K562 (cell line): ENCODE measurements at regions not wholly inside any gene's neighbourhood (a gene's known extent, or its start where the extent isn't known, plus 50 kb on each side); places are given as distances from the start of the nearest gene placed in this dataset.

Experiments
- ATAC-seq: fragments of 200-7000 bp; cut with Tn5 transposase; 3 replicates; pipeline ENCODE4 v1.9.1; 2020; ENCODE audit warnings: moderate library complexity
- BruUV-seq: library from RNA; stranded (reverse); fragments of 400-500 nt; replicated peaks from 2 replicates; lab custom pipeline; 2021; lab: Mats Ljungman, UMichigan
- CTCF ChIA-PET: fragments of 300-600 bp; formaldehyde crosslinking; extraction: SDS; loops from one replicate; lab custom pipeline; 2021; ENCODE audit warnings: low intra/inter-chr PET ratio; lab: Yijun Ruan, JAX
- POLR2A ChIA-PET: fragments of 300-600, 350-650 bp; sonication (Branson Sonifier 250); formaldehyde crosslinking; extraction: SDS; loops from one replicate; lab custom pipeline; 2021; ENCODE audit warnings: antibody characterized with exemption, inconsistent platforms; lab: Yijun Ruan, JAX
- DNase-seq, 4 experiments: peaks; one replicate each; pipeline versions ENCODE4 v3.0.0 to v3.0.0-alpha.2; 2011 to 2018; ENCODE audit warnings: low spot score in 3 of 4, mixed read lengths in 3 of 4; ENCODE audit errors: extremely low read depth in 1 of 4
- FAIRE-seq: peaks from 2 replicates; lab custom pipeline; 2011; peaks lifted over from hg19 to GRCh38; lab: Jason Lieb, UNC
- H2AFZ ChIP-seq: 2 replicates; pipeline ENCODE4 v1.6.0; 2011; ENCODE audit warnings: low read depth, low read length, control low read depth, inconsistent platforms
- H3K27ac ChIP-seq: fragments of 200-600 bp; 3 replicates; pipeline ENCODE4 v1.8.0; 2011; ENCODE audit warnings: low read depth, mild to moderate bottlenecking, control low read depth, inconsistent platforms, low read length, moderate library complexity, mixed read lengths; ENCODE audit errors: extremely low read depth
- H3K27me3 ChIP-seq, 2 experiments: fragments of 300-600 bp in 1 of 2; 2 replicates in 1 of 2; 3 replicates in 1 of 2; pipeline versions ENCODE4 v1.6.0 to v1.8.0; 2011; ENCODE audit warnings: inconsistent platforms in 2 of 2, low read length in 2 of 2, mild to moderate bottlenecking in 1 of 2, mixed read lengths in 1 of 2, moderate library complexity in 1 of 2; ENCODE audit not compliant: control insufficient read depth in 2 of 2, insufficient read depth in 2 of 2
- H3K36me3 ChIP-seq: fragments of 300-600 bp; 3 replicates; pipeline ENCODE4 v1.8.0; 2011; ENCODE audit warnings: mild to moderate bottlenecking, low read length, inconsistent platforms; ENCODE audit not compliant: control insufficient read depth, insufficient read depth
- H3K4me1 ChIP-seq, 2 experiments: fragments of 200-600 bp in 1 of 2; replicated peaks in 1 of 2; 2 replicates in 1 of 2; 3 replicates in 1 of 2; pipeline versions ENCODE4 v1.5.1 to v1.8.0; 2011; ENCODE audit warnings: inconsistent platforms in 2 of 2, low read length in 2 of 2, mild to moderate bottlenecking in 1 of 2, mixed read lengths in 1 of 2, moderate library complexity in 1 of 2; ENCODE audit not compliant: control insufficient read depth in 2 of 2, insufficient read depth in 2 of 2
- H3K4me2 ChIP-seq: 2 replicates; pipeline ENCODE4 v1.6.1; 2011; ENCODE audit warnings: low read length, control low read depth, inconsistent platforms, mixed read lengths; ENCODE audit not compliant: insufficient read depth
- H3K4me3 ChIP-seq: fragments of 200-600 bp; sonication (generic), shearing (Covaris generic); 2 replicates; pipeline ENCODE4 v1.5.1; 2016; ENCODE audit warnings: control low read depth, inconsistent platforms
- H3K79me2 ChIP-seq: fragments of 200-600 bp; 3 replicates; pipeline ENCODE4 v1.8.0; 2011; ENCODE audit warnings: low read length, inconsistent platforms; ENCODE audit not compliant: control insufficient read depth, insufficient read depth
- H3K9ac ChIP-seq, 2 experiments: 2 replicates each; pipeline versions ENCODE4 v1.6.0 to v1.6.1; 2011; ENCODE audit warnings: low read depth in 2 of 2, low read length in 2 of 2, control low read depth in 1 of 2, inconsistent platforms in 1 of 2, mild to moderate bottlenecking in 1 of 2, mixed read lengths in 1 of 2; ENCODE audit not compliant: insufficient read depth in 1 of 2
- H3K9me1 ChIP-seq: one replicate; pipeline ENCODE4 v1.6.0; 2011; ENCODE audit warnings: inconsistent platforms, mild to moderate bottlenecking, low read length, moderate library complexity; ENCODE audit not compliant: control insufficient read depth, insufficient read depth
- H3K9me3 ChIP-seq: replicated peaks from 2 replicates; pipeline ENCODE4 v1.5.1; 2011; ENCODE audit warnings: low read depth, low read length, inconsistent platforms; ENCODE audit not compliant: control insufficient read depth, insufficient read depth
- H4K20me1 ChIP-seq: replicated peaks from 2 replicates; pipeline ENCODE4 v1.6.1; 2011; ENCODE audit warnings: low read length, inconsistent platforms, mixed read lengths; ENCODE audit not compliant: control insufficient read depth, insufficient read depth
- EP300 ChIP-seq: IDR thresholded peaks from 2 replicates; pipeline ENCODE4 v1.6.1; 2012; ENCODE audit warnings: low read length, improper control_type of control experiment
- GATAD2B ChIP-seq: fragments of 450-650 bp; IDR thresholded peaks from 2 replicates; pipeline ENCODE4 v1.6.1; 2017; ENCODE audit warnings: mild to moderate bottlenecking, borderline replicate concordance
- ZNF121 ChIP-seq: sonication (generic); formaldehyde crosslinking; conservative IDR thresholded peaks from 2 replicates; pipeline ENCODE4 v1.8.0; 2022; ENCODE audit warnings: missing genetic modification reagents
- ZNF764 ChIP-seq: fragments of 250-450 bp; sonication (Bioruptor Pico); IDR thresholded peaks from 2 replicates; pipeline ENCODE4 v1.4.0; 2020; ENCODE audit warnings: low read depth, mild to moderate bottlenecking, moderate library complexity
- WGBS: fragments of 100-300 bp; shearing (Covaris generic); methylation state at CpG from one replicate; pipeline ENCODE4 v1.1.6; 2016; ENCODE audit warnings: low coverage, mixed read lengths; ENCODE audit not compliant: insufficient coverage; ENCODE audit errors: missing lambda C conversion rate; 5-methylcytosine and 5-hydroxymethylcytosine counted together
- in situ Hi-C: fragments of 300-500 bp; cut with MboI; formaldehyde crosslinking; loops from 4 replicates; pipeline ENCODE4 v1.15.0; 2018; ENCODE audit warnings: inconsistent platforms, mixed read lengths
- intact Hi-C: fragments of 100-400 bp; cut with micrococcal nuclease; formaldehyde crosslinking; loops from 2 replicates; pipeline ENCODE4 v1.14.2; 2022
- TF ChIP-seq, protein P1 (sequence below): fragments of 450-650 bp; formaldehyde crosslinking; IDR thresholded peaks from 2 replicates; pipeline ENCODE4 v1.4.0; 2022; ENCODE audit warnings: mild to moderate bottlenecking, moderate library complexity
- TF ChIP-seq, protein P2 (sequence below): IDR thresholded peaks from 2 replicates; pipeline ENCODE4 v1.6.1; 2011; ENCODE audit warnings: borderline replicate concordance, low read depth, mild to moderate bottlenecking, moderate library complexity, low read length; ENCODE audit not compliant: insufficient read depth, poor library complexity, severe bottlenecking
- TF ChIP-seq, protein P3 (sequence below): fragments of 450-650 bp; IDR thresholded peaks from 2 replicates; pipeline ENCODE4 v1.6.1; 2018; ENCODE audit warnings: mild to moderate bottlenecking, low read depth; ENCODE audit not compliant: partially characterized antibody

DNA sequence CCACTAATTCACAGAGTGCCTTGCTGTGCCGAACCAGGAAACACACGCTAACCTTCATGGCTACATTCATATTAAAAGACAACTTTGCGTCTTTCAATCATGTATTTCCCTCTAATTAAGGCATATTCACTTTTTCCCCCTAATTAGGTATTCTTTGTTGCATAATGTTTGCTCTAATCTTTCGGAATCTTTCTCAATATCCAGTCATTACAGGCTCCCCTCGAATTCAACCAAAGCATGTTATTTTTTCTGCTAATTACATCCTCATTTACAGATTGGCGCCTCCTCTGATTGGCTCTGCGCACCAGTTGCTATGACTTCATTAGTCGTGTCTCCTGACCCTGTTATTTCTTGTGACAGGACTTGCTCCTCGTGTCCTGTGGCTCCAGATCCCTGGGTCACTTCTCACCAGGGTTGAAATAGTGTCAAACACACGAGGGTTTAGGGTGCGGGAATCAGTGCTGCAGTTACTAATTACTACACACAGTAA is 226.7 kb upstream of the TSHZ3 start:
- intact Hi-C loops: no loop called here

More for the DNA sequence above, 226.7 kb upstream of the TSHZ3 start:
- H3K4me2 ChIP-seq: no peak overlapping the region
- H3K9me3 ChIP-seq: no peaks in the 10 kb centered on the region
- POLR2A ChIA-PET: interaction anchor here (0.8 kb wide), 1 partner anchor 81 kb away, joined by 3 read pairs; no protein-coding TSS in a partner anchor
- in situ Hi-C loops: no loop called here
- DNase-seq: no peak
- no peak overlapping the region for H3K9ac ChIP-seq
- H2AFZ ChIP-seq: no peak overlapping the region
- H3K9me1 ChIP-seq: no peaks in the 10 kb centered on the region
- no peak for FAIRE-seq
- peaks cover 9 to 18% of the 10 kb centered on the region in 2 experiments; a peak in 4 of 5 replicates for H3K27me3 ChIP-seq
- no peaks in the 10 kb centered on the region for H3K4me1 ChIP-seq
- TF ChIP-seq GATAD2B (no peak), ZNF121 (CRISPR knock-in tag) (no peak), EP300 (no peak), ZNF764 (CRISPR knock-in tag) (no peak)
- TF ChIP-seq, protein P1, sequence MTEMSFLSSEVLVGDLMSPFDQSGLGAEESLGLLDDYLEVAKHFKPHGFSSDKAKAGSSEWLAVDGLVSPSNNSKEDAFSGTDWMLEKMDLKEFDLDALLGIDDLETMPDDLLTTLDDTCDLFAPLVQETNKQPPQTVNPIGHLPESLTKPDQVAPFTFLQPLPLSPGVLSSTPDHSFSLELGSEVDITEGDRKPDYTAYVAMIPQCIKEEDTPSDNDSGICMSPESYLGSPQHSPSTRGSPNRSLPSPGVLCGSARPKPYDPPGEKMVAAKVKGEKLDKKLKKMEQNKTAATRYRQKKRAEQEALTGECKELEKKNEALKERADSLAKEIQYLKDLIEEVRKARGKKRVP (CRISPR knock-in tag): no peak
- TF ChIP-seq, protein P2, sequence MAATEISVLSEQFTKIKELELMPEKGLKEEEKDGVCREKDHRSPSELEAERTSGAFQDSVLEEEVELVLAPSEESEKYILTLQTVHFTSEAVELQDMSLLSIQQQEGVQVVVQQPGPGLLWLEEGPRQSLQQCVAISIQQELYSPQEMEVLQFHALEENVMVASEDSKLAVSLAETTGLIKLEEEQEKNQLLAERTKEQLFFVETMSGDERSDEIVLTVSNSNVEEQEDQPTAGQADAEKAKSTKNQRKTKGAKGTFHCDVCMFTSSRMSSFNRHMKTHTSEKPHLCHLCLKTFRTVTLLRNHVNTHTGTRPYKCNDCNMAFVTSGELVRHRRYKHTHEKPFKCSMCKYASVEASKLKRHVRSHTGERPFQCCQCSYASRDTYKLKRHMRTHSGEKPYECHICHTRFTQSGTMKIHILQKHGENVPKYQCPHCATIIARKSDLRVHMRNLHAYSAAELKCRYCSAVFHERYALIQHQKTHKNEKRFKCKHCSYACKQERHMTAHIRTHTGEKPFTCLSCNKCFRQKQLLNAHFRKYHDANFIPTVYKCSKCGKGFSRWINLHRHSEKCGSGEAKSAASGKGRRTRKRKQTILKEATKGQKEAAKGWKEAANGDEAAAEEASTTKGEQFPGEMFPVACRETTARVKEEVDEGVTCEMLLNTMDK: no peak
- TF ChIP-seq, protein P3, sequence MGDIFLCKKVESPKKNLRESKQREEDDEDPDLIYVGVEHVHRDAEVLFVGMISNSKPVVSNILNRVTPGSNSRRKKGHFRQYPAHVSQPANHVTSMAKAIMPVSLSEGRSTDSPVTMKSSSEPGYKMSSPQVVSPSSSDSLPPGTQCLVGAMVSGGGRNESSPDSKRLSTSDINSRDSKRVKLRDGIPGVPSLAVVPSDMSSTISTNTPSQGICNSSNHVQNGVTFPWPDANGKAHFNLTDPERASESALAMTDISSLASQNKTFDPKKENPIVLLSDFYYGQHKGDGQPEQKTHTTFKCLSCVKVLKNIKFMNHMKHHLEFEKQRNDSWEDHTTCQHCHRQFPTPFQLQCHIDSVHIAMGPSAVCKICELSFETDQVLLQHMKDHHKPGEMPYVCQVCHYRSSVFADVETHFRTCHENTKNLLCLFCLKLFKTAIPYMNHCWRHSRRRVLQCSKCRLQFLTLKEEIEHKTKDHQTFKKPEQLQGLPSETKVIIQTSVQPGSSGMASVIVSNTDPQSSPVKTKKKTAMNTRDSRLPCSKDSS: no peak
- no TSS peak for BruUV-seq
- H3K79me2 ChIP-seq: no peaks in the 10 kb centered on the region
- H3K36me3 ChIP-seq: no peaks in the 10 kb centered on the region
- no peak for ATAC-seq
- no peak overlapping the region for H3K27ac ChIP-seq
- CTCF ChIA-PET: no interaction called here
- WGBS: 2% methylated on average over 11 of the region's 11 CpGs
- no peaks in the 10 kb centered on the region for H4K20me1 ChIP-seq
- H3K4me3 ChIP-seq: no peak overlapping the region
